ENCODE measurements at regions not wholly inside any gene's neighbourhood (a gene's known extent, or its start where the extent isn't known, plus 50 kb on each side); places are given as distances from the start of the nearest gene placed in this dataset.

GRCh38 chr12:130222519-130223218 is 60.4 kb downstream of the FZD10 start:
- TF ChIP-seq POLR2AphosphoS5 (IDR thresholded peaks at IDR 0.05) (no peak), CTCF (IDR thresholded peaks at IDR 0.05) (no peak)
